ENCODE measurements at regions not wholly inside any gene's neighbourhood (a gene's known extent, or its start where the extent isn't known, plus 50 kb on each side); places are given as distances from the start of the nearest gene placed in this dataset.
A peak's percentile ranks its signal among the peaks of the same experiment; 100 is the strongest.

GRCh38 chr13:104869501-104869900, 1666.0 kb downstream of the EFNB2 start:
- no peak for DNase-seq

GRCh38 chr13:104868806-104869205, 1666.7 kb downstream of the EFNB2 start:
- DNase-seq: no peak

- no peak for DNase-seq
Measured at GRCh38 chr13:104855581-104855980, 1679.9 kb downstream of the EFNB2 start.

- no peak for DNase-seq
Measured at GRCh38 chr13:104854698-104855097, 1680.8 kb downstream of the EFNB2 start.

GRCh38 chr13:104854007-104854406, 1681.5 kb downstream of the EFNB2 start:
- no peak for DNase-seq

- DNase-seq: no peak
Measured at GRCh38 chr13:104847922-104848321, 1687.5 kb downstream of the EFNB2 start.

GRCh38 chr13:104843401-104843800, 1692.1 kb downstream of the EFNB2 start:
- DNase-seq: no peak

GRCh38 chr13:104841110-104841509, 1694.4 kb downstream of the EFNB2 start:
- DNase-seq: no peak

GRCh38 chr13:104837756-104838155, 1697.7 kb downstream of the EFNB2 start:
- no peak for DNase-seq

- DNase-seq: no peak
Measured at GRCh38 chr13:104833221-104833620, 1702.2 kb downstream of the EFNB2 start.

- DNase-seq: no peak
Measured at GRCh38 chr13:104832231-104832630, 1703.2 kb downstream of the EFNB2 start.

- DNase-seq: no peak
Measured at GRCh38 chr13:104831831-104832230, 1703.6 kb downstream of the EFNB2 start.

- no peak for DNase-seq
Measured at GRCh38 chr13:104823709-104824108, 1711.8 kb downstream of the EFNB2 start.

GRCh38 chr13:104823071-104823470, 1712.4 kb downstream of the EFNB2 start:
- DNase-seq: no peak

GRCh38 chr13:104817271-104817670, 1718.2 kb downstream of the EFNB2 start:
- DNase-seq: peak in 1 of 2 donors; percentile 8

GRCh38 chr13:104816726-104817125, 1718.7 kb downstream of the EFNB2 start:
- no peak for DNase-seq

- DNase-seq: no peak
Measured at GRCh38 chr13:104810242-104810641, 1725.2 kb downstream of the EFNB2 start.

- DNase-seq: no peak
Measured at GRCh38 chr13:104809483-104809882, 1726.0 kb downstream of the EFNB2 start.

GRCh38 chr13:104805346-104805745, 1730.1 kb downstream of the EFNB2 start:
- no peak for DNase-seq

GRCh38 chr13:104799152-104799551, 1732.9 kb upstream of the SLC10A2 start:
- no peak for DNase-seq

GRCh38 chr13:104798486-104798885, 1732.3 kb upstream of the SLC10A2 start:
- no peak for DNase-seq

- DNase-seq: no peak
Measured at GRCh38 chr13:104796581-104796980, 1730.4 kb upstream of the SLC10A2 start.

- no peak for DNase-seq
Measured at GRCh38 chr13:104785952-104786351, 1719.7 kb upstream of the SLC10A2 start.

GRCh38 chr13:104784891-104785290, 1718.7 kb upstream of the SLC10A2 start:
- no peak for DNase-seq

GRCh38 chr13:104782741-104783140, 1716.5 kb upstream of the SLC10A2 start:
- DNase-seq: no peak

All from right lung (tissue), 2 donors.